ENCODE measurements at regions not wholly inside any gene's neighbourhood (a gene's known extent, or its start where the extent isn't known, plus 50 kb on each side); places are given as distances from the start of the nearest gene placed in this dataset.
"Not testable (repeated sequence)": the region's sequence is repeated elsewhere in the genome, so short reads cannot be mapped to it uniquely, and the experiment has no call there.

GRCh38 chr6:141969201-141969600 is 163.5 kb upstream of the GJE1 start:
- DNase-seq = no peak

- DNase-seq = no peak
Observed at GRCh38 chr6:141968632-141969031, 164.1 kb upstream of the GJE1 start.

- no peak for DNase-seq
Observed at GRCh38 chr6:141965016-141965545, 167.6 kb upstream of the GJE1 start.

GRCh38 chr6:141963543-141964295 is 169.0 kb upstream of the GJE1 start:
- no peak for DNase-seq

GRCh38 chr6:141957271-141957670 is 175.5 kb upstream of the GJE1 start:
- DNase-seq = no peak

GRCh38 chr6:141956868-141957267 is 175.9 kb upstream of the GJE1 start:
- no peak for DNase-seq

- DNase-seq = no peak
Observed at GRCh38 chr6:141956046-141956761, 176.5 kb upstream of the GJE1 start.

GRCh38 chr6:141953072-141953471 is 179.7 kb upstream of the GJE1 start:
- no peak for DNase-seq

GRCh38 chr6:141946502-141946901 is 186.2 kb upstream of the GJE1 start:
- DNase-seq = no peak

GRCh38 chr6:141938664-141939063 is 194.1 kb upstream of the GJE1 start:
- DNase-seq = no peak

GRCh38 chr6:141932685-141933084 is 200.0 kb upstream of the GJE1 start:
- DNase-seq = no peak

- DNase-seq = not testable (repeated sequence)
Observed at GRCh38 chr6:141926200-141926900, 206.4 kb upstream of the GJE1 start.

- DNase-seq = no peak
Observed at GRCh38 chr6:141925001-141925400, 207.7 kb upstream of the GJE1 start.

GRCh38 chr6:141922898-141923297 is 209.8 kb upstream of the GJE1 start:
- no peak for DNase-seq

GRCh38 chr6:141916682-141917505 is 215.8 kb upstream of the GJE1 start:
- not testable (repeated sequence) for DNase-seq

GRCh38 chr6:141914646-141915045 is 218.1 kb upstream of the GJE1 start:
- no peak for DNase-seq

GRCh38 chr6:141906569-141907080 is 226.1 kb upstream of the GJE1 start:
- no peak for DNase-seq

GRCh38 chr6:141890661-141891060 is 242.1 kb upstream of the GJE1 start:
- no peak for DNase-seq

- DNase-seq = no peak
Observed at GRCh38 chr6:141884850-141885249, 247.9 kb upstream of the GJE1 start.

- DNase-seq = no peak
Observed at GRCh38 chr6:141878686-141879085, 254.0 kb upstream of the GJE1 start.

GRCh38 chr6:141877275-141877983 is 255.3 kb upstream of the GJE1 start:
- no peak for DNase-seq

Data from NCI-H2029 (cell line).